ENCODE measurements at regions not wholly inside any gene's neighbourhood (a gene's known extent, or its start where the extent isn't known, plus 50 kb on each side); places are given as distances from the start of the nearest gene placed in this dataset.
"Not testable (repeated sequence)": the region's sequence is repeated elsewhere in the genome, so short reads cannot be mapped to it uniquely, and the experiment has no call there.

DNA sequence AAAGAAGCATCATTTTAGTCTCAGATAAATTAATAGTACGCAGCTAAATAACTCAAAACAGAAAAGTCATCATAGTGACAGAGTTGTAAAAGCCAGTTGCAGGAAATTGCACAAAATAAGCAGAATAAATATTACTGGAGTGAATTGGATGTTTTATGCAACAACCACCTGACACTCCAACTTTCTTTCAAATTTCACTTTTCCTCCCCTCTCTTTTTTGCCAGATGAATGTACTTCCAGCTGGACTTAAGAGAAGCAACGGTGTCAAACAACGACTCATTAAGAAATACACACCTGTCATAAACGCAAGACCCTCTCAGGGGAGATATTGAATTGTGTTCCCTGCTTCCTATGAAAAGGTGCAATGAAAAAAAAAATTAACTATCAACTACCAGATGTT lies 120.2 kb upstream of the HCCS start:
- Histone ChIP-seq H3K27me3 (ENCODE audit: insufficient read depth, low read depth, low read length) (no peaks in the 10 kb centered on the region), H3K27ac (ENCODE audit: low read length) (no peak overlapping the region), H3K9me2 (ENCODE audit: insufficient read depth, low read length) (no peaks in the 10 kb centered on the region), H3K9ac (ENCODE audit: low read length) (no peak overlapping the region), H4K20me1 (ENCODE audit: insufficient read depth) (no peaks in the 10 kb centered on the region), H3K4me3 (ENCODE audit: low read length) (no peak overlapping the region), H3K4me2 (ENCODE audit: low read length) (no peak overlapping the region), H2AFZ (ENCODE audit: low read depth, low read length) (no peak overlapping the region), H3F3A (ENCODE audit: insufficient read depth, low read length, poor library complexity, severe bottlenecking) (no peaks in the 10 kb centered on the region), H3K9me3 (ENCODE audit: low read length) (no peaks in the 10 kb centered on the region), H3K79me2 (replicated peaks; ENCODE audit: insufficient read depth, low read length) (no peaks in the 10 kb centered on the region), H3K36me3 (ENCODE audit: insufficient read depth, low read length) (no peaks in the 10 kb centered on the region)
- no peak for TF ChIP-seq EP300 (conservative IDR thresholded peaks at IDR 0.05; ENCODE audit: poor library complexity, severe bottlenecking)
- no peak for TF ChIP-seq SMC3 (conservative IDR thresholded peaks at IDR 0.05; ENCODE audit: poor library complexity)
- TF ChIP-seq RAD21 (conservative IDR thresholded peaks at IDR 0.05), result no peak
- TF ChIP-seq, protein P1, sequence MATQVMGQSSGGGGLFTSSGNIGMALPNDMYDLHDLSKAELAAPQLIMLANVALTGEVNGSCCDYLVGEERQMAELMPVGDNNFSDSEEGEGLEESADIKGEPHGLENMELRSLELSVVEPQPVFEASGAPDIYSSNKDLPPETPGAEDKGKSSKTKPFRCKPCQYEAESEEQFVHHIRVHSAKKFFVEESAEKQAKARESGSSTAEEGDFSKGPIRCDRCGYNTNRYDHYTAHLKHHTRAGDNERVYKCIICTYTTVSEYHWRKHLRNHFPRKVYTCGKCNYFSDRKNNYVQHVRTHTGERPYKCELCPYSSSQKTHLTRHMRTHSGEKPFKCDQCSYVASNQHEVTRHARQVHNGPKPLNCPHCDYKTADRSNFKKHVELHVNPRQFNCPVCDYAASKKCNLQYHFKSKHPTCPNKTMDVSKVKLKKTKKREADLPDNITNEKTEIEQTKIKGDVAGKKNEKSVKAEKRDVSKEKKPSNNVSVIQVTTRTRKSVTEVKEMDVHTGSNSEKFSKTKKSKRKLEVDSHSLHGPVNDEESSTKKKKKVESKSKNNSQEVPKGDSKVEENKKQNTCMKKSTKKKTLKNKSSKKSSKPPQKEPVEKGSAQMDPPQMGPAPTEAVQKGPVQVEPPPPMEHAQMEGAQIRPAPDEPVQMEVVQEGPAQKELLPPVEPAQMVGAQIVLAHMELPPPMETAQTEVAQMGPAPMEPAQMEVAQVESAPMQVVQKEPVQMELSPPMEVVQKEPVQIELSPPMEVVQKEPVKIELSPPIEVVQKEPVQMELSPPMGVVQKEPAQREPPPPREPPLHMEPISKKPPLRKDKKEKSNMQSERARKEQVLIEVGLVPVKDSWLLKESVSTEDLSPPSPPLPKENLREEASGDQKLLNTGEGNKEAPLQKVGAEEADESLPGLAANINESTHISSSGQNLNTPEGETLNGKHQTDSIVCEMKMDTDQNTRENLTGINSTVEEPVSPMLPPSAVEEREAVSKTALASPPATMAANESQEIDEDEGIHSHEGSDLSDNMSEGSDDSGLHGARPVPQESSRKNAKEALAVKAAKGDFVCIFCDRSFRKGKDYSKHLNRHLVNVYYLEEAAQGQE (IDR thresholded peaks at IDR 0.05; ENCODE audit: borderline replicate concordance), result no peak
- no peak for TF ChIP-seq TAF1 (IDR thresholded peaks at IDR 0.05; ENCODE audit: low read depth)
- TF ChIP-seq, protein P2, sequence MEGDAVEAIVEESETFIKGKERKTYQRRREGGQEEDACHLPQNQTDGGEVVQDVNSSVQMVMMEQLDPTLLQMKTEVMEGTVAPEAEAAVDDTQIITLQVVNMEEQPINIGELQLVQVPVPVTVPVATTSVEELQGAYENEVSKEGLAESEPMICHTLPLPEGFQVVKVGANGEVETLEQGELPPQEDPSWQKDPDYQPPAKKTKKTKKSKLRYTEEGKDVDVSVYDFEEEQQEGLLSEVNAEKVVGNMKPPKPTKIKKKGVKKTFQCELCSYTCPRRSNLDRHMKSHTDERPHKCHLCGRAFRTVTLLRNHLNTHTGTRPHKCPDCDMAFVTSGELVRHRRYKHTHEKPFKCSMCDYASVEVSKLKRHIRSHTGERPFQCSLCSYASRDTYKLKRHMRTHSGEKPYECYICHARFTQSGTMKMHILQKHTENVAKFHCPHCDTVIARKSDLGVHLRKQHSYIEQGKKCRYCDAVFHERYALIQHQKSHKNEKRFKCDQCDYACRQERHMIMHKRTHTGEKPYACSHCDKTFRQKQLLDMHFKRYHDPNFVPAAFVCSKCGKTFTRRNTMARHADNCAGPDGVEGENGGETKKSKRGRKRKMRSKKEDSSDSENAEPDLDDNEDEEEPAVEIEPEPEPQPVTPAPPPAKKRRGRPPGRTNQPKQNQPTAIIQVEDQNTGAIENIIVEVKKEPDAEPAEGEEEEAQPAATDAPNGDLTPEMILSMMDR (IDR thresholded peaks at IDR 0.05; ENCODE audit: poor library complexity, severe bottlenecking), result no peak
- no peak for TF ChIP-seq POLR2AphosphoS5 (IDR thresholded peaks at IDR 0.05)
- no peak for TF ChIP-seq MXI1 (conservative IDR thresholded peaks at IDR 0.05; ENCODE audit: poor library complexity, severe bottlenecking)
- no peak for TF ChIP-seq EZH2 (IDR thresholded peaks at IDR 0.05; ENCODE audit: borderline replicate concordance, insufficient read depth, low read length, poor library complexity, severe bottlenecking)

DNA sequence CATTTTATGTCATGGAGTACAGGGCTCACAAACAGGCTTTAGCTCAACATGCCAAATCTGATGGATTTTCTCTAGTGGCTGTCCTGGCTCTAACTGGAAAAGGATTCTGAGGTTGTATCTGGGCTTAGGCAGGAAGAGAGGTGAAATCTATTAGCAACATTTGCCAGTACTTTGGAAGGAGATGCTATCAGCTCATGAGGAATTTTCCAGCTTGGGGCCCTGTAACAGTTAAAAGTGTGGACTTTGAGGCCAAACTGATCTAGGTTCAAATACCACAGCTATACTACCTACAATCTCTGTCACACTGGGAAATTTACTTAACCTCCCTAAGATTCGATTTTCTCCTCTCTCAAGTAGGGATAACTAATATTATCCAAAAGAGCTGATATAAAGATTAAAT lies 119.0 kb upstream of the HCCS start:
- Histone ChIP-seq H3K9me3 (ENCODE audit: low read length) (no peaks in the 10 kb centered on the region), H2AFZ (ENCODE audit: low read depth, low read length) (no peak overlapping the region), H3K27me3 (ENCODE audit: insufficient read depth, low read depth, low read length) (no peaks in the 10 kb centered on the region), H3K36me3 (ENCODE audit: insufficient read depth, low read length) (no peaks in the 10 kb centered on the region), H3K4me2 (ENCODE audit: low read length) (no peak overlapping the region), H3K9ac (ENCODE audit: low read length) (no peak overlapping the region), H3K27ac (ENCODE audit: low read length) (no peak overlapping the region), H3F3A (ENCODE audit: insufficient read depth, low read length, poor library complexity, severe bottlenecking) (no peaks in the 10 kb centered on the region), H3K9me2 (ENCODE audit: insufficient read depth, low read length) (no peaks in the 10 kb centered on the region), H4K20me1 (ENCODE audit: insufficient read depth) (no peaks in the 10 kb centered on the region), H3K4me3 (ENCODE audit: low read length) (no peak overlapping the region), H3K79me2 (replicated peaks; ENCODE audit: insufficient read depth, low read length) (no peaks in the 10 kb centered on the region)
- TF ChIP-seq EP300 (conservative IDR thresholded peaks at IDR 0.05; ENCODE audit: poor library complexity, severe bottlenecking) (no peak), TAF1 (IDR thresholded peaks at IDR 0.05; ENCODE audit: low read depth) (no peak), MXI1 (conservative IDR thresholded peaks at IDR 0.05; ENCODE audit: poor library complexity, severe bottlenecking) (no peak), EZH2 (IDR thresholded peaks at IDR 0.05; ENCODE audit: borderline replicate concordance, insufficient read depth, low read length, poor library complexity, severe bottlenecking) (no peak), RAD21 (conservative IDR thresholded peaks at IDR 0.05) (no peak), SMC3 (conservative IDR thresholded peaks at IDR 0.05; ENCODE audit: poor library complexity) (no peak), POLR2AphosphoS5 (IDR thresholded peaks at IDR 0.05) (no peak)
- TF ChIP-seq, protein P1 (IDR thresholded peaks at IDR 0.05; ENCODE audit: borderline replicate concordance), result no peak
- TF ChIP-seq, protein P2 (IDR thresholded peaks at IDR 0.05; ENCODE audit: poor library complexity, severe bottlenecking), result no peak

DNA sequence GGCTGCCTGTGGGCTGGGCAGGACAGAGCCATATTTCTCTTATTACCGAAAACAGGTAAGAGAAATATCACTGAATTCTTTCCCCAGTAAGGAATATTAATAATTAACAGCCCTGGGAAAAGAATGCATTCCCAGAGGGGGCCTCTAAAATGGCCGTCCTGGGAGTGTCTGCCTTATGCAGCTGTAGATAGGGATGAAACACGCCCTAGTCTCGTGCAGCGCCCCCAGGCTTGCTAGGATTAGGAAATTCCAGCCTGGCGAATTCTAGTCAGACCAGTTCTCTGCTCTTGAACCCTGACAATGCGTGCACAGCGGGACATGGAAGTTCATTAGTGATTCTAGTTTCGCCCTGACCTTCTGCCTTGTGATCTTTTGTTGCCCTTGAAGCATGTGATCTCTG lies 104.1 kb upstream of the HCCS start:
- not testable (repeated sequence) for H3K9ac ChIP-seq (ENCODE audit: low read length); H3K27me3 ChIP-seq (ENCODE audit: insufficient read depth, low read depth, low read length); H3K36me3 ChIP-seq (ENCODE audit: insufficient read depth, low read length); H2AFZ ChIP-seq (ENCODE audit: low read depth, low read length); H3K9me2 ChIP-seq (ENCODE audit: insufficient read depth, low read length); H3K4me2 ChIP-seq (ENCODE audit: low read length); H3K4me3 ChIP-seq (ENCODE audit: low read length); H3K27ac ChIP-seq (ENCODE audit: low read length); H3K79me2 ChIP-seq (replicated peaks; ENCODE audit: insufficient read depth, low read length); H4K20me1 ChIP-seq (ENCODE audit: insufficient read depth); H3K9me3 ChIP-seq (ENCODE audit: low read length); H3F3A ChIP-seq (ENCODE audit: insufficient read depth, low read length, poor library complexity, severe bottlenecking)

All from neural cell (in vitro differentiated cells).